Mucosa of rectum (tissue), 2 donors: ENCODE measurements at regions not wholly inside any gene's neighbourhood (a gene's known extent, or its start where the extent isn't known, plus 50 kb on each side); places are given as distances from the start of the nearest gene placed in this dataset.

Experiments
- H3K27ac ChIP-seq, 2 donors: one replicate each; pipeline ENCODE4 v1.7.0; 2013; ENCODE audit warnings: inconsistent platforms in 2 of 2, low read depth in 2 of 2, low read length in 2 of 2
- H3K27me3 ChIP-seq, 2 donors: one replicate each; pipeline ENCODE4 v1.7.0; 2013; ENCODE audit warnings: low read length in 2 of 2; ENCODE audit not compliant: control insufficient read depth in 2 of 2, insufficient read depth in 2 of 2
- H3K36me3 ChIP-seq, 2 donors: one replicate each; pipeline ENCODE4 v1.7.0; 2013; ENCODE audit warnings: low read length in 2 of 2; ENCODE audit not compliant: control insufficient read depth in 2 of 2, insufficient read depth in 2 of 2
- H3K4me1 ChIP-seq, 2 donors: one replicate each; pipeline ENCODE4 v1.7.0; 2013; ENCODE audit warnings: low read length in 2 of 2, mild to moderate bottlenecking in 1 of 2; ENCODE audit not compliant: control insufficient read depth in 2 of 2, insufficient read depth in 2 of 2
- H3K4me3 ChIP-seq, 2 donors: one replicate each; pipeline ENCODE4 v1.7.0; 2013; ENCODE audit warnings: low read length in 2 of 2
- H3K9ac ChIP-seq, 2 donors: one replicate each; pipeline ENCODE4 v1.7.0; 2013; ENCODE audit warnings: low read length in 2 of 2, low read depth in 1 of 2, mild to moderate bottlenecking in 1 of 2
- H3K9me3 ChIP-seq, 2 donors: one replicate each; pipeline ENCODE4 v1.7.0; 2013; ENCODE audit warnings: low read length in 2 of 2; ENCODE audit not compliant: control insufficient read depth in 2 of 2
- donor health status: healthy.
- donor health status: Normal muscosa, but diverticular disease.

DNA sequence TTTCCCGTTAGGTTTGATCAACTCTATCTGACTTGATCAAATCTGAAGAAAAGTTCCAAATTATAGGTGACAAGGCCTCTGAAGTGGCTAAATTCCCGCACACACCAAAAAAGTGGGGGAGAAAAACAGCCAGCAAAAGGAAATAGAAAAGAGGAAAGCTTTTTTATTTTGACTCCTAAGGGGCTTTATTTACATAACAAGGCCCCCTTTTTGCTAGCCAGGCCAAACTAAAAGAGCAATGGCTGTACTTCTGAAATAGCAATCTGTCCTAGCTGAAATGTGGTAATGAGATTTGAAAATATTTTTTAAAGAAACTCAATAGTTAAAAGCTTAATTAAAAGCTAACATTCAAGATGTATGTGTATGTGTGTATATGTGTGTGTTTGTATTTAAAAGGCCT, 311.5 kb upstream of the POGK start:
- H3K4me1 ChIP-seq = no peaks in the 10 kb centered on the region
- H3K27ac ChIP-seq = no peak overlapping the region

DNA sequence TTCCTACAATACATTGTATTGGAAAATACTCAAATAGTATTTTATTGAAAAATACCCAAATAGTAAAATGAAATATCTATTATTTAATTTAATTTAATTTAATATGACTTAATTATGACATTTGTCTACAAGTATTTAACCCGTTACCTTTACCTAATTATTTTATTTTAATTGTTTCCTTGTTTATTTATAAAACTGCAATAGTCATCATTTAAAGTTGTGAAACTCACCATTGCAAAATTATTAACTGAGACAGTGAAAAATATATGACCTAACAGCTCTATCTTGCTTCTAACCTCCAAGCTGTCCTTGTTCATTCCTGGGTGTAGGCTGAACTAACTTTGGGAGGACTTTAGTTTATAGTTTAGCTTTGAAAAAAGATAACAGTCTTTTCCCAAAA, 300.6 kb upstream of the POGK start:
- Histone ChIP-seq H3K27ac (no peak overlapping the region), H3K9ac (no peak overlapping the region), H3K4me3 (no peak overlapping the region), H3K4me1 (no peaks in the 10 kb centered on the region), H3K9me3 (no peaks in the 10 kb centered on the region), H3K27me3 (no peaks in the 10 kb centered on the region), H3K36me3 (no peaks in the 10 kb centered on the region)

More for the DNA sequence above, 311.5 kb upstream of the POGK start:
- no peaks in the 10 kb centered on the region for H3K9me3 ChIP-seq
- H3K4me3 ChIP-seq = no peak overlapping the region
- no peaks in the 10 kb centered on the region for H3K36me3 ChIP-seq
- no peaks in the 10 kb centered on the region for H3K27me3 ChIP-seq
- H3K9ac ChIP-seq = no peak overlapping the region

DNA sequence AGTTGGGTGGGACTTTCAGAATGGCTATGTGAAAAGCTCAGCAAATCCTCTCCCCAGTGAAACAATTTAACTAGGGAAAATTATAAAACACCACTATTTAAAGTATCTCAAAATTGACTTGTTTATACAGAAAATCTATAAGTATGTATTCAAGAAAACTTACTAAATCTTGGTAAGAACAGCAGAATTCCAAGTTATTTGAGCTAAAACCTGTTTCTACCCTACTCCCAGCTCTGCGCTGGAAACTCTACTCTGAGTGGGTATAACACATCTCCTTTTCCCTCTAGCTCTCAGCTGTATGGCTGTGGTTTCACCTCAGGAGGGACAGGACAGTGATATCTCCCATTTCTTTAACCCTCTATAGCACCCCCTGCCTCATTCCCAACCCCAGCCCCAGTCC, 295.2 kb upstream of the POGK start:
- Histone ChIP-seq H3K9me3 (no peaks in the 10 kb centered on the region), H3K27ac (no peak overlapping the region), H3K4me3 (no peak overlapping the region), H3K36me3 (no peaks in the 10 kb centered on the region), H3K4me1 (no peaks in the 10 kb centered on the region), H3K9ac (no peak overlapping the region), H3K27me3 (no peaks in the 10 kb centered on the region)

DNA sequence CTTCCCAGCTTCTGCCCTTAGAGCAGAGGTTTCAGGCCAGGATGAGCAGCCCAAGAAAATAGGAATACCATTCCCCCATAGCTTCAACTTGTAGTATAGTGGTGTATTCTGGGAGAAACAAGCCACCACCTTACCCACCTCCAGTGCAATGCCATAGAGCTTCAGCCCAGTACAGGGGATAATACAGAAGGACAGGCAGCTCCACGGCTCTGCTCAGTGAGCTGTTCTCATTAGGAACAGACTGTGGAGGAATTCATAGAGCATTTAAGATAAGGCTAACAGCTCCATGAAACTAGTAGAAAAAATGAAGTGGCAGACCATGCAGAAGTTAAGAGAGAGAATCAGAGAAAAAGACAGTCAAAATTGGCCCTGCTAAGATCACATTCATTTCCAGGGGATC, 294.7 kb upstream of the POGK start:
- H3K27me3 ChIP-seq = no peaks in the 10 kb centered on the region
- no peaks in the 10 kb centered on the region for H3K4me1 ChIP-seq
- no peak overlapping the region for H3K4me3 ChIP-seq
- no peaks in the 10 kb centered on the region for H3K36me3 ChIP-seq
- no peak overlapping the region for H3K9ac ChIP-seq
- no peaks in the 10 kb centered on the region for H3K9me3 ChIP-seq
- H3K27ac ChIP-seq = no peak overlapping the region

DNA sequence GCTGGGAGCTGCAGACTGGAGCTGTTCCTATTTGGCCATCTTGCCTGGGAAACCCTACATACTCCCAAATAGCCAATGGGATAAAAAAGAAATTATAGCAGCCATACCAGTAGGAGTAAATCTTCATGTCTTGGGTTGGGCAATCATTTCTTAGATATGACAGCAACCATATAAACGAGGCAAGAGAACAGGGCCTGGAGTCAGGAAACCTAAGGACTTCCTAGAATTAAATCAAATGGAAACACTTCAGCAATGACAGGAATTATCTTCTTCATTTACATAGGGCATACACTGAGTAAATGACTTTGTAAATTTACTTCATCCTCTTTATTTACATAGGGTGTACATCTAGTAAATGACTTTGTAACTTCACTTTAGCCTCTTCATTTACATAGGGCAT, 286.6 kb upstream of the POGK start:
- Histone ChIP-seq H3K36me3 (no peaks in the 10 kb centered on the region), H3K9me3 (no peaks in the 10 kb centered on the region), H3K4me3 (no peak overlapping the region), H3K4me1 (no peaks in the 10 kb centered on the region), H3K27me3 (no peaks in the 10 kb centered on the region), H3K27ac (no peak overlapping the region), H3K9ac (no peak overlapping the region)

DNA sequence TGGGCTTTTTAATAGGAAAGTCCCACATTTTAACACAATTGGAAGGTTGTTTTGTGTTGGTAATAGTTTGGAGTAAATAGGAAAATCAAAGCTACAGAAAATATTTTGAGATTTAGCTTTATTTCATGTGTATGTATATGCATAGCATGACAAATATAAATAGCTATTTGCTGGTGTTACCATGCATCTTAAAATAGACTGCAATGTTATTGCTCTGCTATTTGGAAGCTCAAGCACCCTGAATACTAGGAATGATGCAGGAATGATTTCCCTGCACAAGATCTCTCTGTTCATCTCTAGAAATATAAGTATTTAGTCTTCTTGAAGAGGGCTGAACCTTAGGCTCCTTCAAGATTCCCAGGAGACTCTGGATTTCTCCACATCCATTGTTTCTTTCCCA, 268.3 kb upstream of the POGK start:
- H3K9me3 ChIP-seq = no peaks in the 10 kb centered on the region
- H3K4me3 ChIP-seq = no peak overlapping the region
- H3K36me3 ChIP-seq = no peaks in the 10 kb centered on the region
- no peaks in the 10 kb centered on the region for H3K27me3 ChIP-seq
- no peaks in the 10 kb centered on the region for H3K4me1 ChIP-seq
- H3K27ac ChIP-seq = no peak overlapping the region
- H3K9ac ChIP-seq = no peak overlapping the region

DNA sequence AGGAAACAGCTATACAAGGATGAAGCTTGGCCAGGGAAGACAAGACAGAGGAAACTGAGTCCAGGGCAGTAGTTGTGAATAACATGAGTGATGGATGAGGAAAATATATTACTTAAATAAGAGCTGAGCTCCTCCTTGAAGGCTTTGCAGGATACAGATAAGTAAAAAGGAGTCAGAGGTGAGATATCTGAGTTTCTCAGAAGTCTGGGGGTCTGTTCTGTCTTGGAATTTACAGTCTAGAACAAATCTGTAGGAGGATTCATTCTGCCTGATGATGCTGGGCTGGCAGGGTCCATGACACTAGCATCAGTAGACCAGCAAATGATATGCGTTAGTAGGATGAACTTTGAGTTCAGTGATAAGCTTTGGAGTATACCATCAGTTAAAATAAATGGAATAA, 266.1 kb upstream of the POGK start:
- H3K4me3 ChIP-seq = no peak overlapping the region
- no peak overlapping the region for H3K27ac ChIP-seq
- H3K4me1 ChIP-seq = no peaks in the 10 kb centered on the region
- no peaks in the 10 kb centered on the region for H3K36me3 ChIP-seq
- no peak overlapping the region for H3K9ac ChIP-seq
- no peaks in the 10 kb centered on the region for H3K9me3 ChIP-seq
- H3K27me3 ChIP-seq = no peaks in the 10 kb centered on the region

GRCh38 chr1:166579557-166580501, 259.4 kb upstream of the POGK start:
- H3K36me3 ChIP-seq = no peaks in the 10 kb centered on the region
- no peak overlapping the region for H3K9ac ChIP-seq
- H3K4me3 ChIP-seq = no peak overlapping the region
- no peaks in the 10 kb centered on the region for H3K27me3 ChIP-seq
- no peak overlapping the region for H3K27ac ChIP-seq
- no peaks in the 10 kb centered on the region for H3K4me1 ChIP-seq
- H3K9me3 ChIP-seq = no peaks in the 10 kb centered on the region

GRCh38 chr1:166588741-166589140, 250.5 kb upstream of the POGK start:
- H3K9me3 ChIP-seq = no peaks in the 10 kb centered on the region
- no peaks in the 10 kb centered on the region for H3K36me3 ChIP-seq
- no peak overlapping the region for H3K4me3 ChIP-seq
- H3K27me3 ChIP-seq = no peaks in the 10 kb centered on the region
- no peaks in the 10 kb centered on the region for H3K4me1 ChIP-seq
- H3K9ac ChIP-seq = no peak overlapping the region
- H3K27ac ChIP-seq = no peak overlapping the region

DNA sequence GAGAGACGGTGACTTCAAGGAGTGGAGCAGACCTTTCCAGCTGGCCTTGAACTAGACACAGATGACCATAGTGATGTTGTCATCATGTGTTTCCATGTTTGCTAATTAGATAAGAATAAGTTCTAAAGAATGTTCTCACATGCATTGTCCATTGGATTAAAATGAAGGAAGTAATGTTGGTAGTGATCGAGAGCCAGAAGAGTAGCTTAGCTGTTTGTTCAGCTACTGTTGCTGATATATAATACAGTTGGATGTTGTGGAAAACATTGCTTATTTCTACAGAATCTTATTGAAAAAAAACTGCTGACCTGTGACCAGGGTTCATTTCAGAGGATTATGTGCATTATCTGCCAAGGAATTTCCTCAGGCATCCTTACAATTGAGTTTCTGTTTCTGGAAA, 249.1 kb upstream of the POGK start:
- no peak overlapping the region for H3K9ac ChIP-seq
- H3K4me3 ChIP-seq = no peak overlapping the region

More for the DNA sequence above, 249.1 kb upstream of the POGK start:
- H3K27me3 ChIP-seq = no peaks in the 10 kb centered on the region
- H3K27ac ChIP-seq = no peak overlapping the region
- H3K4me1 ChIP-seq = no peaks in the 10 kb centered on the region
- H3K9me3 ChIP-seq = no peaks in the 10 kb centered on the region
- H3K36me3 ChIP-seq = no peaks in the 10 kb centered on the region
